ENCODE measurements at regions not wholly inside any gene's neighbourhood (a gene's known extent, or its start where the extent isn't known, plus 50 kb on each side); places are given as distances from the start of the nearest gene placed in this dataset.

DNA sequence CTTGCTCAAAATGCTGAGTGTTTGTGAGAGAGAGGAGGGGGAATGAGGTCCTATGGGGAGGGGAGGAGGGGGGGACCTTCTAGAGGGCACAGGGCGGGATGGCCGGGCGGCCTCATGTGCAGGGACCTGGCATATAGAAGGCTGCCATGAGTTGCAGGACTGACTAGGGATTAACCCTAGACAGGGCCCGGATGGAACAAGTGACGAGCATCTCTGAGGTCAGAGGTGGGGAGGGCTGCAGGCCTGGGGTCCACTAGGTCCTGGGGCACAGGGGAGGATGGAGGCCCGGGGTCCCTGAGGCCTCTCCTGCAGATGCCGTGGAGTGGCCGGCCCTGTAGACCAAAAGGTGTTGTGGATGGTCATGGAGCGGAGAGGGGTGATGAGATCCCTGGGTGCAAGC is 104.0 kb upstream of the EIF5 start:
- TF ChIP-seq, protein P1, sequence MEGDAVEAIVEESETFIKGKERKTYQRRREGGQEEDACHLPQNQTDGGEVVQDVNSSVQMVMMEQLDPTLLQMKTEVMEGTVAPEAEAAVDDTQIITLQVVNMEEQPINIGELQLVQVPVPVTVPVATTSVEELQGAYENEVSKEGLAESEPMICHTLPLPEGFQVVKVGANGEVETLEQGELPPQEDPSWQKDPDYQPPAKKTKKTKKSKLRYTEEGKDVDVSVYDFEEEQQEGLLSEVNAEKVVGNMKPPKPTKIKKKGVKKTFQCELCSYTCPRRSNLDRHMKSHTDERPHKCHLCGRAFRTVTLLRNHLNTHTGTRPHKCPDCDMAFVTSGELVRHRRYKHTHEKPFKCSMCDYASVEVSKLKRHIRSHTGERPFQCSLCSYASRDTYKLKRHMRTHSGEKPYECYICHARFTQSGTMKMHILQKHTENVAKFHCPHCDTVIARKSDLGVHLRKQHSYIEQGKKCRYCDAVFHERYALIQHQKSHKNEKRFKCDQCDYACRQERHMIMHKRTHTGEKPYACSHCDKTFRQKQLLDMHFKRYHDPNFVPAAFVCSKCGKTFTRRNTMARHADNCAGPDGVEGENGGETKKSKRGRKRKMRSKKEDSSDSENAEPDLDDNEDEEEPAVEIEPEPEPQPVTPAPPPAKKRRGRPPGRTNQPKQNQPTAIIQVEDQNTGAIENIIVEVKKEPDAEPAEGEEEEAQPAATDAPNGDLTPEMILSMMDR (IDR thresholded peaks at IDR 0.05), result no peak
- Histone ChIP-seq H3K27me3 (peaks cover 40% of the 10 kb centered on the region), H3K4me3 (ENCODE audit: low read depth in 1 of 2, low read length in 1 of 2) (no peak overlapping the region), H3K4me1 (ENCODE audit: control insufficient read depth in 1 of 2, insufficient read depth in 1 of 2, low read depth in 1 of 2, low read length in 1 of 2) (no peaks in the 10 kb centered on the region), H3K36me3 (no peaks in the 10 kb centered on the region), H3K9me3 (no peaks in the 10 kb centered on the region), H3K27ac (no peak overlapping the region)

- Histone ChIP-seq H3K4me1 (ENCODE audit: control insufficient read depth in 1 of 2, insufficient read depth in 1 of 2, low read depth in 1 of 2, low read length in 1 of 2) (no peaks in the 10 kb centered on the region), H3K4me3 (ENCODE audit: low read depth in 1 of 2, low read length in 1 of 2) (no peak overlapping the region), H3K9me3 (no peaks in the 10 kb centered on the region), H3K36me3 (no peaks in the 10 kb centered on the region), H3K27me3 (peaks cover 41% of the 10 kb centered on the region), H3K27ac (no peak overlapping the region)
- TF ChIP-seq, protein P1 (IDR thresholded peaks at IDR 0.05), result no peak
These were observed 103.2 kb upstream of the EIF5 start for GRCh38 chr14:103230658-103231334.

GRCh38 chr14:103231376-103232019 is 102.5 kb upstream of the EIF5 start:
- Histone ChIP-seq H3K4me3 (ENCODE audit: low read depth in 1 of 2, low read length in 1 of 2) (no peak overlapping the region), H3K36me3 (no peaks in the 10 kb centered on the region), H3K27me3 (peaks cover 42% of the 10 kb centered on the region), H3K9me3 (no peaks in the 10 kb centered on the region), H3K27ac (no peak overlapping the region), H3K4me1 (ENCODE audit: control insufficient read depth in 1 of 2, insufficient read depth in 1 of 2, low read depth in 1 of 2, low read length in 1 of 2) (no peaks in the 10 kb centered on the region)
- TF ChIP-seq, protein P1 (IDR thresholded peaks at IDR 0.05), result no peak

DNA sequence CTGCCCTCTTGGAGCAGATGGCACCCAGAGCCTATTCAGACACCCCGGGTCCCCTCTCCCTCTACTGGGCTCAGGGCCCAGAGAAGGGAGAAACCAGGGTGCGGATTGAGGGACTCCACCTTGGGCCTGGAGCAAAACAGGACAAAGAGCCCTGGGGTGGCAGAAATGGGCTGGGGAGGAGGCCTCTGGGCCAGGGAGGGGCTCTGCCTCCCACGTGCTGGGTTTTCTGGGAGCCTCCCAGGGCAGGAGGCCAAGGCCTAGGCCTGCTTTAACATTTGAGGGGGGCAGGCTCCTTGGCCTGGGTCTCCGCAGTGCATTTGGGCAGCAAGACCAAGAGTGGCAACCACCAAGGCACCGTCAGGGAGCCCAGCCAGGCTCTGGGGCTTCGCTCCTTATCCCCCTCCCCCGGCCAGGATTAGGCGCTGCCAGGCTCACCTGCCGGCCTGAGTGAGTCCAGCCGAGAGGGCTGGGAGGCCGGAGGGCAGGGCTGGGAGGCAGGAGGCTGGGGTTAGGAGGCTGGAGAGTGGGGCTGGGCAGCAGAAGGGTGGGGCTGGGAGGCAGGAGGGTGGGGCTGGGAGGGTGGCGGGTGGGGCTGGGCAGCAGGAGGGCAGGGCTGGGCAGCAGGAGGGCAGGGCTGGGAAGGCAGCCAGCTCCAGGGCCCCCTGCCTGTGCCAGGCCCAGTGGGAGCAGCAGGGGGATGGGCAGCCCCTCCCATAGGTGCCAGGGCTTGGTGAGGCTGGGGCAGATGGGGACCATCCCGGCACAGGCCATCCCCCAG is 101.8 kb upstream of the EIF5 start:
- H3K27me3 ChIP-seq, result peaks cover 44% of the 10 kb centered on the region
- TF ChIP-seq, protein P1 (IDR thresholded peaks at IDR 0.05), result no peak

DNA sequence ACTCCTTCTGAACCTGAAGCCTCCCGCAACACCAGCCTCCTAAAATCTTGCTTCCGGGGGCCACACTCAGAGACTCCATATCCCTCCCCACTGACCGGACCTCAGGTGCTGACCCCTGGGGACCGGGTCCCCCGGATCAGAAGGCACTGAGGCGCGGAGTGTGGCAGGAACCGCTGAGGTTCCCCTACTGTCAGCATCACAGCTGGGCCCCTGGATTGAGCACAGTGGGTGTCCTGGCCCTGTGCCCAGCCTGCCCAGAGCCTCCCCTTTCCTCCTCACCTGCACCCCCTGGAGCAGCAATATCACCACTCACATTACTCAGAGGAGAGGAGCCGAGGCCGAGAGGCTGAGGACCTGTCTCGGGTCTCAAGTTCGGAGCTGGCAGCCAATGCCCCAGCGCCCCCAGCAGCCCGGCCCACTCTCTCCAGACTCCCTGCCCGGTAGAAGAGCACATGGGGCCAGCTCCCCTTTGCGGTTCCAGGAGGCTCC is 101.2 kb upstream of the EIF5 start:
- TF ChIP-seq, protein P1 (IDR thresholded peaks at IDR 0.05), result no peak
- Histone ChIP-seq H3K4me3 (ENCODE audit: low read depth in 1 of 2, low read length in 1 of 2) (no peak overlapping the region), H3K36me3 (no peaks in the 10 kb centered on the region), H3K27ac (no peak overlapping the region), H3K27me3 (peaks cover 50% of the 10 kb centered on the region), H3K9me3 (no peaks in the 10 kb centered on the region), H3K4me1 (ENCODE audit: control insufficient read depth in 1 of 2, insufficient read depth in 1 of 2, low read depth in 1 of 2, low read length in 1 of 2) (no peaks in the 10 kb centered on the region)

More for the DNA sequence above, 101.8 kb upstream of the EIF5 start:
- Histone ChIP-seq H3K27ac (no peak overlapping the region), H3K4me1 (ENCODE audit: control insufficient read depth in 1 of 2, insufficient read depth in 1 of 2, low read depth in 1 of 2, low read length in 1 of 2) (no peaks in the 10 kb centered on the region), H3K4me3 (ENCODE audit: low read depth in 1 of 2, low read length in 1 of 2) (no peak overlapping the region), H3K36me3 (no peaks in the 10 kb centered on the region), H3K9me3 (no peaks in the 10 kb centered on the region)
